HG02588 (cell line): ENCODE measurements at regions not wholly inside any gene's neighbourhood (a gene's known extent, or its start where the extent isn't known, plus 50 kb on each side); places are given as distances from the start of the nearest gene placed in this dataset.

Experiments
- ATAC-seq: cut with Tn5 transposase; IDR thresholded peaks from one replicate; pipeline ENCODE4 v1.9.1; 2021; ENCODE audit warnings: mild to moderate bottlenecking, moderate library complexity; ENCODE audit not compliant: unreplicated experiment

- ATAC-seq, result no peak
Observed at GRCh38 chr16:87186446-87186845, 130.7 kb downstream of the C16orf95 start.

GRCh38 chr16:87186876-87187533 is 130.2 kb downstream of the C16orf95 start:
- no peak for ATAC-seq

- ATAC-seq, result no peak
Observed at GRCh38 chr16:87188104-87188503, 129.1 kb downstream of the C16orf95 start.

- no peak for ATAC-seq
Observed at GRCh38 chr16:87189426-87189825, 127.8 kb downstream of the C16orf95 start.

- ATAC-seq, result no peak
Observed at GRCh38 chr16:87190288-87191230, 126.6 kb downstream of the C16orf95 start.

- ATAC-seq, result no peak
Observed at GRCh38 chr16:87192452-87193073, 124.6 kb downstream of the C16orf95 start.

GRCh38 chr16:87194172-87194571 is 123.0 kb downstream of the C16orf95 start:
- no peak for ATAC-seq

GRCh38 chr16:87195161-87195560 is 122.0 kb downstream of the C16orf95 start:
- no peak for ATAC-seq

- no peak for ATAC-seq
Observed at GRCh38 chr16:87196231-87196630, 121.0 kb downstream of the C16orf95 start.

GRCh38 chr16:87196661-87197060 is 120.5 kb downstream of the C16orf95 start:
- ATAC-seq, result no peak

- ATAC-seq, result no peak
Observed at GRCh38 chr16:87198328-87198832, 118.8 kb downstream of the C16orf95 start.

GRCh38 chr16:87198881-87199280 is 118.3 kb downstream of the C16orf95 start:
- ATAC-seq, result no peak

- ATAC-seq, result no peak
Observed at GRCh38 chr16:87199379-87199778, 117.8 kb downstream of the C16orf95 start.

GRCh38 chr16:87199901-87200300 is 117.3 kb downstream of the C16orf95 start:
- no peak for ATAC-seq

GRCh38 chr16:87200637-87201036 is 116.6 kb downstream of the C16orf95 start:
- ATAC-seq, result no peak

GRCh38 chr16:87201052-87201451 is 116.1 kb downstream of the C16orf95 start:
- ATAC-seq, result no peak

- ATAC-seq, result no peak
Observed at GRCh38 chr16:87201790-87202189, 115.4 kb downstream of the C16orf95 start.

GRCh38 chr16:87202346-87202745 is 114.8 kb downstream of the C16orf95 start:
- no peak for ATAC-seq

- ATAC-seq, result no peak
Observed at GRCh38 chr16:87203060-87203656, 114.0 kb downstream of the C16orf95 start.

- no peak for ATAC-seq
Observed at GRCh38 chr16:87206646-87207451, 110.3 kb downstream of the C16orf95 start.
